HG03175 (cell line): ENCODE measurements at regions not wholly inside any gene's neighbourhood (a gene's known extent, or its start where the extent isn't known, plus 50 kb on each side); places are given as distances from the start of the nearest gene placed in this dataset.
"Not testable (repeated sequence)": the region's sequence is repeated elsewhere in the genome, so short reads cannot be mapped to it uniquely, and the experiment has no call there.

Experiments
- ATAC-seq: cut with Tn5 transposase; IDR thresholded peaks from one replicate; pipeline ENCODE4 v1.9.1; 2021; ENCODE audit warnings: mild to moderate bottlenecking, moderate library complexity; ENCODE audit not compliant: unreplicated experiment

DNA sequence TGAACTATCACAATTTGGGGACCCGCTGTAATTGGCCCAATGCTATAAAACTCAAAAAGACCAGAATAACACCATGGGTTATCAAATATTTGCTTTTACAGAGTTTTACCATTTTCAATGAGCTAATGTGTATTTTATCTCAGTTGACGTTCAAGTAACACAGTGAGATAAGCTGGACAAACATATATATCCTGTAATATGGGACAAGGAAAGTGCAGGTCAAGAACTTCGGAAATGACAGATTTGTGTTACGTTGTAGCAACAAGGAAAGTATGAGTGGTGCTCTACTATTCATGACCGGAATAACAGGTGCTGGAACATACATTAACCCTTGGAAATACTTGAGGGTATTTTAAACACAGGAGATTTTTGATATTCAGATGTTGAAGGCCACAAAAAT, 566.4 kb upstream of the FLRT2 start:
- ATAC-seq: no peak

DNA sequence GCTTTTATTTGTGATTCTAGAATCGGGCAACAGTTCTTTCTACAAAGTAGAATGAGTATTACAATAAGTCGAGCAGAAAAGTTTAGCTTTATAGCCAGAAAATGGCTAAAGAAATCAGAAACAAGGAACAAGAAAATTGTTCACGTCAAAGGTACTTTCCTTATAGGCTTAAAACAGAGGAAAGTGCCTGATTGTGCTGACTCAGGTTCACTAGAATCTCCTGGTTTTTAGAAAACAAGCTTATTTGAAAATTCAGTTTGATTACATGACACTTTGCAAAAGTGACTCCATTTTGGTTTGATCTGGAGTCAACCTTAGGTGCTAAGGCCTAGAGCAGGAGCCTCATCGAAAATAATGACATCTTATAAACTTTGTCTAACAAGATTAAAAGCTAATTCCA, 564.7 kb upstream of the FLRT2 start:
- ATAC-seq: no peak

DNA sequence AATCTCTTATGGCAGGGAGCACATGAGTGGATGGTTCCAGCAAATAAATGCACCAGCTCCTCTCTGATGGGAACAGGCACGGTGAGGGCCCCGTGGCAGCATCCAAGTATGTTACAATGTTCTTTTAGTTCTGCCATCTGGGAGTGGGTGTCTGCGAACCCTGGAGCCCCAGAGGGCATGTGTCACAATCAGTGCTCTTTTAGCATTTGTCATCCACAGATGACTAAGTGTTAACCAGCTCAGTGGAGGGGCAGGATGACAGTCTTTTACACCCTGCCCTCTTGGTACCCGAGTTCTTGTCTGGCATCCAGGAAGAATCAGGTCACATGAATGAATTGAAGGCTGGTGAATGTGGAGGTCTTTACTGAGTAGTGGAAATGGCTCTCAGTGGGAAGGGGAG, 560.4 kb upstream of the FLRT2 start:
- ATAC-seq: no peak

DNA sequence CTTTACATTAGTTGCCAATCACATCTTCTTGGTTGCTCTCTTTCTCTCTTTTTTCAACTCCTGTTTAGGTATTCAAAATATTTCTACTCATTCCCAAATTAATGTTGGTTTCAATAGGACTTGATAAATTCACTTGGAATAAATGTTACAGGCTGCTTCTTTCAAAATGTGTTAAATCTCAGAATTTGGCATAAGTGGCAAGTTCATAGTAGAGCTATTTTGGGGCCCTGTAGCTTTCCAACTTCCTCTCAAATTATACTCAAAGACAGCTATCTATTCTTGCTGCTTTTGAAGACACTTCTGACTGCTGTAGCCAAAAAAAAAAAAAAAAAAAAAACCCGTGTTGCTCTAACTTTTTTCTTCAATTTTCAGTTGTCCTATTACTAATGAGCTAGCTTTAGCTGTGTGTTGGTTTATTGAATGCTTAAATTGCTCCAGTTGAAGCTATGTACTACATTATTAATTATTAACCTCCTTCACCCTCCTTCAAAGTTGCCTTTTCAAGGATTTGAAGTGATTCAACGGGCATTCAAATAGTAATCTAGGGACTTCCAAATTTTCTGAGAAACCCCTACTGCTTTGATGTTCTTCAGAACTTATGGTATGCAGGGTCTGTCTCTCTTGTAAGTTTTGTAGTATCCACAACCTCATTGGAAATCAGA, 554.6 kb upstream of the FLRT2 start:
- no peak for ATAC-seq

DNA sequence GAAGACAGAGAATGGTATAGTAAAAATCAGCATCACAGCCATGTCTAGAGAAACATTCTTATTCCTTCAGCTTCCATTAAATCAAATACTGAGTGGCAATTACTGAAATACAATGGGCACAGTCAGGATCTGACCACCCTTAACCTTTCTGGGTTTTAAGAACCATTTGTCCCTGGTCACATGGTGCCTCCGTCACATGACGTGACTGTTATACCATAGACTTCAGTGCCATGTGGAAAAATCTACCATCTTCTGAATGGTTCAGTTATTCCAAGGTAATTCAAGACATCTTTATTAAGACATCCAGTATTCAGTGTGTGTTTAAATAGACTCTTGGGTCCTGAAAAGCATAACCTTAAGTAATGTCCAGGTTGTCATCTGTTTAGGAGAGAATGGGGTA, 553.1 kb upstream of the FLRT2 start:
- no peak for ATAC-seq

DNA sequence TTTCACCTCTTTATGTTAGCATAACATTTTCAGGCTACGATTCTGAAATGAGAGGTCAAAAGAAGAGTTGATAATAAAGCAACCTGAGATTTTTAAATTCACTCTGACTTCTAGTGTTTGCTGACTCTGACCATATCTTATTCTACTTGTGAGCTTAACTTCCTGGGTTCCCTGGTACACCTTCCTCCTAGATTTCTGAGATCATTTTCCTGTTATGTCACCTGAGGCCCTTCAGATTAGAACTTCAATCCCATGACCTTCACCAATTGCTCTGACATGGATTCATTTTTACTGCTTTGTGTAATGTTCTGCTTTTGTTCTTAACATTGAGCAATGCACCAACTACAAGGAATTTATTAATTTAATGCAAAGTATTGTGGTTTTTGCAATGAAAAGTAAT, 542.9 kb upstream of the FLRT2 start:
- no peak for ATAC-seq

DNA sequence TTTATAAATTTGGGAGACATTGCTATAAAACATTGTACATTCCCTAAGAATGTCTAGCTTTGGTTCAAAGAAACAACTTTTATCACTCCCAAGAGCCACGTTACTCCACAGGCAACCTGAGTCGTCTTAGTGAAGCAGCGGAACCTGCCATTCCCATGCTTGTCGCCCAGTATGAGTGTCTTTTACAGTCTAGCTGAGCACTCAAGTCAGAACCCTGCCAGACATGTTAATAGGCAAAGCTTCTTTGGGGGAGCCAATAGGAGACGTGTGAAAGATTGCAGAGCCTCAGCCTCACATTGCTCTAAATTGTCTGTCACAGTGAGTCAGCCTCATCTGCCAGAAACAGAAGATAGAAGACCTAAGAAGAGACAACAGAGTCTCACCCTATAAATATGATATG, 541.6 kb upstream of the FLRT2 start:
- ATAC-seq: no peak

DNA sequence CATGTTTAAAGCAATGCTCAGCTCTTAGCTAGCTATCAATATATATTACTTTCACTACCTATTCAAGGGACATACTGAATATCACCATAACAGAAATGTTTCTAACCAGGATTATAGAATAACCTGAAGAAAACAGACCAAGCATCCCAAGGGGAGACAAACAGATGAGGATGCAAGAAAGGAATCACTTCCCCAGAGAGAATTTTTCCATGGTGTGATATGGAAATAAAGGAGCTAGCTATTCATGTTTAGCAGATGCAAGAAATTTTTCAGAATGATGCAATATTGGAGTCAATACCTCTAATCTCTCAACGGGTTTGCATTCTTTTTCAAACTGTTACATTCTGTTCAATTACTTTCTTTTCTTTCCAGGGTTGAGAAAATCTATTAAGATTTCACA, 538.9 kb upstream of the FLRT2 start:
- ATAC-seq: no peak

DNA sequence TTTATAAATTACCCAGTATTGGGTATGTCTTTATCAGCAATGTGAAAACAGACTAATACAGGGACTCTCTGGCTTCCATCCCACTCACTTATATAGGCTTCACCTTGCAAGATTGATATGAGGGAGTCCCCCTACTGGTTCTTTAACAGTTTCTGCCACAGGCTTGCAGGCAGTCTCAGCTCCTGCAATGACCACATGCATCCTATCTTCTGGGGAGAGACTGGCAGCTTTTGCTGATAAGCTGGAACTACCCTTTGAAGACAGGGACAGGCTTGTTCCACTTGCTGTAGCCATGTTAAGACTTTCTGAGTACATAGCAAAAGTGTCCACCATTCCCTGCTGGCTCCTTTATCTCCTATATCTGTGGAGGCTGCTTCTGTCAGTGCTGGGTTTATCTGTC, 531.7 kb upstream of the FLRT2 start:
- ATAC-seq: no peak

DNA sequence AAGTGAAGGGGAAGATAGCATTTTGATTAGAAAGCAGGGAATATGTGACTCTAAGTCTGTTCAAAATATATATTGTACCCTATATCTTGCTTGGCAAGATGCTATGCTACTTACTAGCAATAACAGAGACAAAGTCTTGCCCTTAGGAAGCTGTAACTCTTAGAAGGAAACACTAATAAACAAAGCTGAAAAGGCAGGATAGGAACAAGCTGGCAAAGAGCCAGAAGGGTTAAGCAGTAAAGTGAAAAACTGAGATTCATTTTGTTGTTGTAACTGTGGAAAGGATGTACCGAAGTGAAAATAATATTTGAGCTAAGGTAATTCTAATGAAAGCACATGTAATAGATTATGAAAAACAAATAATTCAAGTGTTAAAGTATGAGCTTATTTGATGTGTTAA, 527.1 kb upstream of the FLRT2 start:
- no peak for ATAC-seq

DNA sequence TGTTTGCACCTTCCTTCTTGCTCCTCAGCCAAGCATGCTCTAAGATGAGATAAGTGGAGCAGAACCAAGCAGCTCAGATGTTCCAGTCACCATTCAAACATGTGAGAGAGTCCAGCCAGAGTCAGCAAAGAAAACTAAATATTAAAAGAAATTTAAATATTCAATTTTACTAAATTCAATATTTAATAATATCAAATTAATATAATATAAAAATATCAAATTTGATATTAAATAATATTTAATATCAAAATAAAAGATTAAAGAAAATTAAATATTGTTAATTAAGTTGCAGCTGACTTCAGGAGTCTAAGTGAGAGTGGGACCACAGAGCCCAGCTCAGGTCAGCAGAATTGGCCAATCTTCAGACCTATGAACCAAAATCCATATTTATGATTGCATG, 526.1 kb upstream of the FLRT2 start:
- ATAC-seq: no peak

DNA sequence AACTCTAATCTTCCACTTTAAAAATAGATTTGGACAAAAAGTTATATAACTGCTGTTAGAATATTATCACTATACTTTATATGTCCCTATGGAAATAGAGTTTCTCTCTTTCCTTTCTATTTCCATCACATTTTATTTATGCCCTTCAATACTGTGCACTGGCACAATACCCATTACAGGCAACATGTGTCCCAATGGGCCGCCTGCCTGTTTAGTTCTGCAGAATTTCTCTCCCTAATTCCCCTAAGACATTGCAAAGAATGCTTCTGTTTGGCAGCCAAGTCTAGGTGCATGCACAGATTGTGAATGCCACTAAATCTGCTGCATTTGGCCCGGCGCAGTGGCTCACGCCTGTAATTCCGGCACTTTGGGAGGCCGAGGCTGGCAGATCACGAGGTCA, 520.4 kb upstream of the FLRT2 start:
- no peak for ATAC-seq

DNA sequence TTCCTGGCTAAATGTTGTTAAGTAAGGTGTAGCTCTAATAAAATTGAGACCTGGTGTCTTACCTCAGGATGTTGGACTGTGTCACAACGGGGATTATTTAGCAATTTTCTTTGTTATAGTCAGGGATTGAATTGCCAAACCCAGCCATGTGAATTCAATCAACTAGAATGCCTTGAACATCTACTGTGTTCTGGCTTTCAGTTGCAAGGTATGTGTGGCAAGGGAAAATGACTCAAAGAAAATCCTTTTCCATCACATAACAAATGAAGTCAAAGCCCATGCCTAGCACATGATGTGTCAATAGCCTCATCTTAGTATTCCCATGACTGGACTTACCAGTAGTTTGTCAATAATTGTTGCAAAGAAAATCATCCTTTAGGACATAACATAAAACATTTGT, 519.8 kb upstream of the FLRT2 start:
- no peak for ATAC-seq

DNA sequence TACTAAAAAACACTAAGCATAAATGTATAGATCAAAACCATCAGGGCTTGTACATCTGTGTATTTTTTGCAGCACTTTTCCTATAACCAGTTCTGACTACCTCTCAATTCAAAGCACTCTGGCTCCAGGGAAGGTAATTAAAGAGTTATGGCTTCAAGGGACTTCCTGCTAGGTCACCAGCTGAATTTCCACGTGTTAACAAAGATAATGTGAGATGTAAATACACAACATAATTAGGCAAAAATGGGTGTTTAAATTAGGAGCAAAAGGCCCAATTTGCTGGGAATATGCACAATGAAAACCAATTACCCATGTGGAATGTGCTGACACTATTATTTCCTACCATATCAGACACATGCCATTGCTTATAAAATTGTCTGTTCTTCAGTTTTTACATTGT, 513.4 kb upstream of the FLRT2 start:
- ATAC-seq: no peak

DNA sequence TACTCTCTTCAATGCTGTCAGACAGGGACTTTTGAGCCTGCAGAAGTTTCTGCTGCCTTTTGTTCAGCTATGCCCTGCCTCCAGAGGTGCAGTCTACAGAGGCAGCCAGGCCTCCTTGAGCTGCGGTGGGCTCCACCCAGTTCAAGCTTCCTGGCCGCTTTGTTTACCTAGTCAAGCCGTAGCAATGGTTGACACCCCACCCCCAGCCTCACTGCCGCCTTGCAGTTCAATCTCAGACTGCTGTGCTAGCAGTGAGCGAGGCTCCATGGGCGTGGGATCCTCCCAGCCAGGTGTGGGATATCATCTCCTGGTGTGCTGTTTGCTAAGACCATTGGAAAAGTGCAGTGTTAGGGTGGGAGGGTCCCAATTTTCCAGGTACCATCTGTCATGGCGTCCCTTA, 506.1 kb upstream of the FLRT2 start:
- not testable (repeated sequence) for ATAC-seq

DNA sequence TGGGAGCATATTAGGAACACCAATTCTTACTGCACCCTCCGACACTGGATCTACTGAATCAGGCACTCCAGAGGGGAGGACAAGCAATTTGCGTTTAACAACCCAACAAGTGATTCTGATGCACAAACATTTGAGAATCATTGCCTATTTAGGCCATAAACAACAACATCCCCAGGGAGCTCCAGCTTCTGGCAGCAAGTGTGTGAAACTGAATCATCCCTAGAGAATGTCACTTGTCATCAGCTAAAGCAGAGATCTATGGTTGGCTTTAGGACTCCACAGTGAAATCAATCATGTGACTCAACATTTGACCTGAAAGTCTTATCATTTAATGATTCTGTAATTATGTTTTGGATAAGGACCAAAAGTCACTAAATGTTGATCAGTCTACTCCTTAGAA, 505.0 kb upstream of the FLRT2 start:
- no peak for ATAC-seq

DNA sequence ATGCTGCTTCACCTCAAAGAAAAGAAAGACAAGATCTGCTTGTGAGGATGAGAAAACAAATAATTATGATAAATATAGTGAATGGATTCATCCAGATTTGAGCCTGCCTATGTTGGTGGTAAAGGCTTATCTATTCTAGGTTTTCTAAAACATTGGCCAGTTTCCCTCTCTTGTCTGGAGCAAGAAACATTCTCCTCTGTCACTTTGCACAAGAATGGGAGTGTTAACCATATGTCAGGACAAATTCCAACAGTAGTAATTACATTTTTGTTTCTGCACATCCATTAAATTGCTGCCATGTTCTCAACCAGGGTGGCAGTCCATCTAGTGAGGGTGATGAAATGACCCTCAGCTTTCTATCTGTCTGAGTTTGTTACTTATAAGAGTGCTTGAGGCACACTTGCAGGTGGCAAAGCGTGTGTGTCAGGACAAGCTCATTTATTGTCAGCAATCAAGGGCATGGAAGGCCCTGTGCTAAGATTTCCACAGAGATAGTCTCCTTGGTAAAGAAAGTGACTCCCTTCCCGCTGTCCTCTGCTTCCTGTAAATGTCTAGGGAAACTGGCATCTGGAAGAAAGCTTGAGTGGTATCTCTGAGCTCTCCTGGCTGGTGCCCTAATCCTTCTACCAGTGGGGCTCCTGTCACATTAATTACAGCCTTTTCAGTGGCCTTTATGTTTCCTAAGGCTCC, 502.1 kb upstream of the FLRT2 start:
- ATAC-seq: no peak

DNA sequence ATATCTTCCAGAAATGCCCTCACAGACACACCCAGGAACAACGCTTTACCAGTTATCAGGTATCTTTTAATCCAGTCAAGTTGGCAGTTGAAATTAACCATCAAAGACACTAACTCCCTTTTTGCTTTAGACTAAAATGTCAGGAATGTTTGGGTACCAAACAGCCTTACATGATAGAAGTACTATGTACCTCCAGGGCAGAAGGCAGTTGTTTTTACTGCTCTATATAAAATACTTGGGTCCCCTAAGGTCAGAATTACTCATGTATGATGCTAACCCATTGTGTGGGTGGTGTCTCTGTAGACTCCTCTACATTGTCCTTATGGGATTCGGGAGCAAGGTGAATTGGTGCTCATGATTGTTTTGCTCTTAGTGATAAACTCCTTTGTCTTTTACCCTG, 492.5 kb upstream of the FLRT2 start:
- ATAC-seq: no peak

DNA sequence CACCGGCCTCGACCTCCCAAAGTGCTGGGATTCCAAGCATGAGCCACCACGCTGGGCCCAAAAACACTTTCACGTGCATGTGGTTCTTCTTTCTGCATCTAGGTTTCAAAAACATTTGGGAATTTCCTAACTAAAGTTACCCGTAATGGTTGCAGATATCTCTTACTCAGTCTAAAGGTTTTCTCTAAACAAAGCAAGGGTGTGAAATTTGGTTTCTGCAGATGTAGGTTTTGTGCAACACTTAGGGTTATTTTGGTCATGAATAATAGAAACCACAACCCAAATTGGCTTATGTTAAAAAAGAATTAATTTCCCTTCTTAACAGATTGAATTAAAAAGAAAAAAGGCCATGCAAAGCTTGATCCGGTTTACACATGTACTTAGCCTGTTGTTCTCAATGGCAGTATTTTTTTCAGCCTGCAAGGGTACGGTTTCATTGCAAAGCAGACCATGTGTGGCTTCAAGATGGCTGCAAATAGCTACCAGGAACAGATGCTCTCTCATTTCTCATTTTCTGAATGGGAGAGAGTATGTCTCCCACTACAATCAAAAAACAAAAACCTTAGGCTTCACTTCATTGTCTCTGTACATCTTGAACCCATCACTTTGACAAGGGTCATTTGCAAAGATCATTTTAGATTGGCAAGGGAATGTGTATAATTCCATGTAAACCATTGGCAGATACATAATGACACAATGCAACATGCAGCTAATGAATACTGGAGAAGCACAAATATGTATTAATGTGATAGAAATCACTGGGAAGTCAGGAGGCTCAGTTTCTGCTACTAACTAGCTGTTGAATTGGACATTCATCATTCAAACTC, 491.2 kb upstream of the FLRT2 start:
- ATAC-seq: no peak

DNA sequence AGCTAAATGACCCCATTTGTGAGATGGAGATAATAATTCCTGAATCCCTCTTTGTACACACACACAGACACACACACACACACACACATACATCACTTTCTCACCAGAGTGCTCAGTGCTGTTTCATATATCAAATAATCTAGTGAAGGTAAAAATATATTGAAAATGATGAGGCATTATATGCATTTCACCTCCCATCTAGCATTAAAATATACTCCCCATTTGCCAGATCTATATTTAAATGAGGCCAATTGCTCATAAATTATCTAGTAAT, 490.7 kb upstream of the FLRT2 start:
- no peak for ATAC-seq

DNA sequence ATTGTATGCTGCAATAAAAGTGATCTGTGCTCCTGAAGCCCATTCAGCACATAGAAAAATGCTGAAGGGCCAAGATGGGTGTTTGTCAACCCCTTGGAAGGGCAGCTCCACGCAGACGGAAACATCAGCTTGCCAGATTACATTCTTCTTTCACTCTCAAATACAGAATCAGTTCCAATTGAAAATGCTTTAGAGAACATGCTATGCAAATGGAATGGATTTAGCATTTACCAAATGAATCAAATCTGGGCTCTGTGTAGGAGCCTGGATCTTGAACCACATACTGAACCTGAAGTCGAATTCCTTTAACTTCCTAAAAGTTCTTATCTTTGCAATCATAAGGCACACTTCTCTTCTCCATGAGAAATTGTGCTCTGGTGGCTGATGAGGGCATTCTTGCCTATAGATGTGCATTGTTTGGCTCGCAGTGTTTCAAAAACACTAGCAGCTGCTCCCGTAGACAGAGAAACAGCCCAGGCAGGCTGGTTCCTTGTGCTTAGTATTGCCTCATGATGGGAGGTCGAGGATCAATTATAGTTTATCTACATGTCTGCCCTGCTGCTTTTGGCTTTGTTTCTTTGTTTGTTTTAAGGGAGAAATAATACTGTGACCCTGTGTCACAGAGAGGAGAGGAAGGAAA, 489.8 kb upstream of the FLRT2 start:
- ATAC-seq: no peak

DNA sequence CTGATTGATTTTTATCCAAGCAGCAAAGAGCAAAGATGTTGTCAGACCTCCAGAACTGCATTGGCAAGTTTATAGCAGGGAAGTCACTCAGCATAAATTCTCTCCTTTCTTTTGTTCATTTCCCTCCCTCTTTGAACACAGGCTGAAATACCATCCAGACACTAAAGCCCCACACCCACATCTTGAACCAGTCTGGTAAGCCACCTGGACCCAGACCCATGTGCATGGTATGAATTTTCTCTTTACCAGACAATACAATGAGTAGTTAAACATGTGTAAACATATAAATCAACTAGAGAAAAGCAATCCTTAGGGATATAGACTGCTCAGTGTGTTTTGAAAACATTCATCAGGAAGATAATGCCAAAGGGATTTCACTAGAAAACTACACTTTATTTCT, 488.3 kb upstream of the FLRT2 start:
- no peak for ATAC-seq
